ENCODE measurements at regions not wholly inside any gene's neighbourhood (a gene's known extent, or its start where the extent isn't known, plus 50 kb on each side); places are given as distances from the start of the nearest gene placed in this dataset.
"Not testable (repeated sequence)": the region's sequence is repeated elsewhere in the genome, so short reads cannot be mapped to it uniquely, and the experiment has no call there.

DNA sequence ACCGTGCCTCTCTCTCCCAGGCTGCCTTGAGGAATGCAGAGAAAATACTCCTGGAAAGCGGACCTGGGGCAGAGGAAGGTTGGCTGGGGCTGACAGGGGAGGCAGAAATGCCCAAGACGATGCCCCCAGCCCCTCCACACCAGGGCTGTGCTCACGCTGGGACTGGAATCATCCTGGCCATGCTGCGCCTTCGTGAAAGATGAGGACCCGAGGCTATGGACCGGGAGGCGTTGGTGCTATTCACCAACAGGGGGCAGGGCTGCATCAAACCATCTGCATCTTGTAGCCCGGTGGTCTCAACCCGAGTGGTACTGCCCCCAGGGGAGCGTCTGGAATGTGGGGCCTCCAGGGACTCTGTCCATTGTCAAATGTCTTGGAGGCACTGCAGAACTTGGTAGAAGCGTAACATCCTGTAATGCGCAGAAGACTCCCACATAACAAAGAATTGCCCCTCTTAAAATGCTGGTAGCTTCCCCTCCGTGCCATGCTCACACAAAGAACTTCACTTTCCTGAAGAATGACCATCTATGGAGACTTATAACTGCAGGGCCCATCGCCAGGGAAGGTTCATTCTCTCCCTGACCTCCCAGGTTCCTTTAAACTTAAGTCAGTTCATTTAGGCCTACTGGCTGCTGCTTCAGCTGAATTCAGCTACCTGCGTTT, 251.2 kb downstream of the RRAGC start:
- peak; percentile 27 for DNase-seq

DNA sequence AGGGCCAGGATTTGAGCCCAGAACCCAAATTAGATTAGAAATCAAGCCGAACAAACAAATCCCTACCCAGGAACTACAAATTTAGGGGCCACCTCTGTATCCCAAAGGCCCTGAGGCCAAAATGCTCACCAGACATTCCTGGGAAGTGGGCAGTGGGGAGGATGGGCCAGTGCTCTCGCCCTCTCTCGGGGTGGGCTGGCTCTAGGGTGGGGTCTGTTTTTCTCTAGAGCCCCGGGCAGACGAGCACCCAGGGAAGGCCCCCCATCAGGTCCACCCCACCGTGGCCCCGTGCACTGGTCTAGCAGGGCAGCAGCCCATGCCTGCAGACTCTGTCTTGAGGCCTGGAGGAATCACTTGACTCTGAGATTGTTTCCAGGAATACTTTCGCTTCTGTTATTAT, 252.0 kb downstream of the RRAGC start:
- no peak for DNase-seq

DNA sequence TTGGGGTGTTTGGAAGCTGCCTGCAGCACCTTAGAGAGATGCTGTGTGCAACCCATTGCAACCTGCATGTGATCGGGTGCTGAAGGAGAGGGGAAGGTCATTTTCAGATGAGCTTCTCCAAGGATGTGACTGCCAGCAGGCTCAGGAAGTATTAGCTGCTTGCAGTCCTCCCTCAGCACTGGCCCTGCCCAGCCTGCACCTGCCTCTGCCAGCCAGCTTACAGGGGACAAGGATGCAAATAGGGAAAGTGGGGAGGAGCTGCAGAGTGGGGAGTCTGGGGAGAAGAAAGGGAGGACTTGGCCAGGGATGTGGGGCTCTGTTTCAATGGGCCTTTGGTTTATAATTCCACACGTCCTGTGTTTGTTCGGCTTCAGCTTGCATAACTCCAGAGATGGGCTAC, 254.5 kb downstream of the RRAGC start:
- no peak for DNase-seq

DNA sequence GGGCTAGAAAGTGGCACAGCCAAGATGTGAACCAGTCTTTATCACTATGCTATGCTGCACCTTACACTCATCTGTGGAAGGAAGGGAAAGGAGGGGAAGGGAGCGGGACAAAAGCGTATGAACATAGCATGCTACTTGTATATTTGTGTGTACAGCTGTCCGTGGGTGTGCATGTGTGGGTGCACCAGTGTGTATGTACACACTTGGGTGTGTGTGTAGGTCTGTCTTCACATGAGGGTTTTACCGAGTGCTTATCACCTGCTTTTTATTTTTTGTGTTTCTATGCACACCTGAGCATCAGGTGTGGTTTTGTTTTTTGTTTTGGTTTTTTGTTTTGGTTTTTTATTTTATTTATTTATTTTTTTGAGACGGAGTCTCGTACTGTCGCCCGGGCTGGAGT, 255.7 kb downstream of the RRAGC start:
- no peak for DNase-seq

DNA sequence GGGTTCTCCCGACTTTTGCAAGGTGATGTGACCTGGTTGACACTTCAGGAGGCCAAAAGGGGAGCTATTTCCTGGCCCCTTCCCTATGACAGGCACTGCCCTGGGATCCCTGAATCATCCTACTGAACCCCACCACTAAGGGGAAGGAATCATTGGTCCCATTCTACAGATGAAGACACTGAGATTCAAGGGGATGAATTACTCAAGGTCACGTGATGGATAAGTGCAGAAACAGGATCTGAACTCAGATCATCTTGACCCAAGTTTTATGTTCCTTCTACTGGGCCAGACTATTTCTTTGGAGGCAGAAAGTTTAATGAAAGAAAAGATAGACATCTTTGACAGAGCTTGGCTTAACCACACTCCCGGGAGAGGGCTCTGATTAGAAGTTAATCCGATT, 258.7 kb downstream of the RRAGC start:
- no peak for DNase-seq

DNA sequence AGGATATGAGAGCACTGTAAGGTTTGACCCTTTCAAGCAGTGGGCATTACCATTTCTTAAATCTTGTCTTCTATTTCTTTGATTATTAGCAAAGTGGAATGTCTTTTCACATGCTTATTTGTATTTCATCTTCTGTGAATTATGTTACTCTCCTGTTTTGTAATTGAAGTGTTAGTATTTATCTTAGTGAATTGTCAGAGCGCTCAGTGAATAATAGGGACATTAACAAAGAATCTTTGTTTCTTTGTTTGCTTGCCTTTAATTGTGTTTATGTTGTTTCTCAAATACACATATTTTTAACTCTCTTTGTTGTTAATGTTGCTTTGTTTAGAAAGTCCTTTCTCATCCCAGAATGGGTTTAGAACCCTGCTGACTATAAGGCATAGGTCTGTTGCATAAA, 259.3 kb downstream of the RRAGC start:
- no peak for DNase-seq

DNA sequence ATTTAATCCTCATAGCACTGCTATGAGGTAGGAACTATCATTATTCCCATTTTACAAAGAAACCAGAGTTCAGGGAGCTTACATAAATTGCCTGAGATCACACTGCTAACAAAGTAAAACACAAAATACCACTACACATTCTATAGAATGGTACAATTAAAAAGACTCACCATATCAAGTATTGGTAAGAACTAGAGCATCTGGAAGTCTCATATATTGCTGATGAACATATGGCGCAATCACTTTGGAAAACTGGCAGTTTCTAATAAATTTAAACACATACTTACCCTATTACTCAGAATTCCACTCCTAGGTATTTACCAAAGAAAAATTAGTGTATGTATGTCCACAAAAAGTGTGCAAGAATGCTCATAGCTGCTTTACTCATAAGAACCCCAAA, 261.5 kb downstream of the RRAGC start:
- DNase-seq, result no peak

DNA sequence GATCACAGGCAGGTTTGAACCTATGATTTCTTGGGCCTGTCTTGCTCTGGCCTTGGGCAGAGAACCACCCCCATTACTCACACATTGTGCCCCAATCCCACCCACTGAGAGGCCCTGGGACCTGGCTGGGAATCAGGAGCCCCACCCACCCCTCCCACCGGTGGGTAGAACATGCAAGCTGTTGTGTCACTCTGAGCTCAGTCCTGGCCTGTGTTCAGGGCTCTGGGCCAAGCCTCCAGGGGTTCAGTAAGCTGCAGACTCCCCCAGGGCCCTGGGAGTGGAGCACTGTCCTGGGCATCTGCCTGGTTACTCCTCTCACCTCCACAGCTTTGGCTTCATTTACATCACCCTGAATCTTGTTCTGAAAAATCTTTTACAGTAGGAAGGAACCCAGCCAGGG, 270.5 kb downstream of the RRAGC start:
- DNase-seq, result no peak

DNA sequence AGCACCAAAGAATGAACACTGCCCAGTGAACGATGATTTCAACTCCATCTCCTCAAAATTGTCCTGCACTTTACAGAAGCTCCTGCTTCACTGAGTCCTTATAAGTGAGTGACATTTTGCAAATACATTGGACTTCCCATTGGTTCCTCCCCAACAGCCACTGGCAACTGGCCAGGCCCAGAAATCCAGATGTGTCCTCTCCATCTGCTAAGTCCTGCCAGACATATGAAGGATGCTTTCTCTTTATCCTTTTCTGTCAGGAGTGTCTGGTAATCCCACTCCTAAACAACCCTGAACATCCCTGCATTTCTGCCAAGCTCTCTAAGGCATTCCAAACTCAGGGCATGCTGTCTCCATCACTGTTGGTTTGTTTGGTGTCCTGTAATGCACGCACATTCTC, 271.8 kb downstream of the RRAGC start:
- no peak for DNase-seq

DNA sequence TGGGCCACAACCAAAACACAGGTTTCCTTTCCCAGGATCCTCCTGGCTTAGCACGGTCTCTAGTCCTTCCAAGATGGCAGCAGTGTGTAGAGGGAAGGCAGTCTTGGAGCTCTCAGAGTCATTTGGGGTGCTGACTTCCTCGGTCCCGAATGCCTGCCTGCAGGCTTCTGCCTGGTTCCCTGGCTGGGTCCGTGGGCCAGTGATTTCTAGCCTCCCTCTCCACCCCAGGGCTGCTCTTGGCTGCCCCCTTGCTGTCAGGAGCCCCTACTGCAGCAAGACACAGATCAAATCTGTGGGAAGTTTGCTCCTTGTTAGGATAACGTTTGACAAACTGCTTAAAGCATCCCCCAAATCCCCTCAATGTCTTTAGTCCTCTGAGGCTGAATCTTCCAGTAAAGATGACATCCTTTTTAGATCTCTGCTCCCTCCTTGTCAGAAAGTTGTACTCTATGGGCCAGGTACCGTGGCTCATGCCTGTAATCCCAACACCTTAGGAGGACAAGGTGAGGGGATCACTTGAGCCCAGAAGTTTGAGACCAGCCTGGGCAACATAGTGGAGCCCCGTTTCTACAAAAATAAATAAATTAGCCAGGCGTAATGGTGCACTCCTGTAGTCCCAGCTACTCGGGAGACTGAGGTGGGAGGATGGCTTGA, 272.5 kb downstream of the RRAGC start:
- DNase-seq, result peak; percentile 73

DNA sequence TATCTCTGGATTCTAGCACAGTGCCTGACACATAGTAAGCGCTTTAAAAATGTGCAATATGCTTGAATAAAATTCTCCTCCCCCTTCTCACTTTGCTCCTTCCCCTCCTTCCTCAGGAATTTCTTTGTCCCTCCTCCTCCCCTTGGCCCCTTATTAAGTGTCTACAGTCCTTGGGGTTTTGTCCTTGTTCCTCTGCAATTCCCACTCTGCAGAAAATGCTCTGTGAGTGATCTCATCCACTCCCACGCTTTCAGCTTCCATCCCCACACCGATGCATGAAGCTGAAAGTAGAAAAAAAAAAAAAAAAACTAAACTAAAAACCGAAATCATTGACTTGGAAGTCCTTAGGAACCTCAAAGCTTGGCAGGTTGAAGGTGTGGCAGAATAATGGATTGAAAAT, 273.6 kb downstream of the RRAGC start:
- DNase-seq, result no peak

DNA sequence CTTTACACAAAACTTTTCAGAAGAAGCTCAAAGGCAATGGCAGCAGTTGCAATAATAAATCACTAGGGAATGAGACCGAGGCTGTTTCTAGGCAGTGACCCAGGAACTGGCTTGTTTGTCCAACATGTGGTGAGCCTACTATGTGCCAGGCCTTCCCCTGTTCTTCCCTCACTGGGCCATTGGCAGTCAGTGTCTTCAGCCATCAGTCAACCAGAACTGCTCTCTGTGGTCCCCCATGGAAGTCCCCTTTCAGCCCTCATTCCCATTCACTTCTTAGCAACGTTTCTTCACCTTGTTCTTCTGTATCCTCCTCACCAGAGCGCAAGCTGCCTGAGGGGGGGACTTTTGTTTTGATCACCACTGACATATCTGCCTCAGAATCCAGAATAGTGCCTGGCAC, 274.1 kb downstream of the RRAGC start:
- DNase-seq, result no peak

DNA sequence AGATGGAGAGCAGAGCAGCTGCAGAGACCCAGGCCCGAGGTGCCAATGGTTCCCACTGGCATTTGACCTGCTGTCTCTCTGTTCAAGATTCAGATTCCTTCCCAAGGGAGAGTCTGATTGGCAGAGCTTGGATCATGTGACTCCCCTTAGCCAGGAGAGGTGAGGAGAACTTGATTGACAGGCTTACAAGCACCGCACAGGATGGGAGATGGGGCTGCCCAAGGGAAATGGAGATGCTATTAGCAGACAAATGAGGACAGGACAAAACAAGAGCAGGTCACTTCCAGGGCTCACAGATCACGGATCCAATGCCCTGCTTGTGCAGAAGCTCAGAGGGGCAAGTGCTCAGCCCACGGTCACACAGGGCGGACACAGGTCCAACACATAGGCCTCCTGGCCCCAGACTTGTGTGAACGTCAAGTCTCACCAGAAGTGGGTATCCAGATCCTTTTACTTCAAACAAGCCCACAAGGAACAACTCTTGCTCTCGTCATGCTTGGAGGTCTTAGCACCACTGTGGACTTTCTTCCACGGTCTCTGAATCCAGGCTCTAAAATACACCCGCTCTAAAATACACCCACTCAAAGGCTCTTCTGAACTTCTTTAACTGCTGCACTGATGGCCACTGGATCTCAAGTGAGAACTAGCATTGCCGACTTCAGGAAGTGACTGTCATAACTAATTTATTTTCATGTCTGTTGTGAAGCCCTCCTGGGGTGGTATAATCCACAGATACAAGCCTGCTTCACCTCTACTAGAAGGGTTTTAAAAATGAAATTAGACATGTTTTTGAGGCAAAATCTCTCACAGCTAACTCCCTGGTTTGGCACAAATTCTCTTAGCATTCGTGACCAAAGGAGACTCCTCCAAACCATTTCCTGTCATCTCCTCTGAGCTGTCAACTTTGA, 274.9 kb downstream of the RRAGC start:
- no peak for DNase-seq

DNA sequence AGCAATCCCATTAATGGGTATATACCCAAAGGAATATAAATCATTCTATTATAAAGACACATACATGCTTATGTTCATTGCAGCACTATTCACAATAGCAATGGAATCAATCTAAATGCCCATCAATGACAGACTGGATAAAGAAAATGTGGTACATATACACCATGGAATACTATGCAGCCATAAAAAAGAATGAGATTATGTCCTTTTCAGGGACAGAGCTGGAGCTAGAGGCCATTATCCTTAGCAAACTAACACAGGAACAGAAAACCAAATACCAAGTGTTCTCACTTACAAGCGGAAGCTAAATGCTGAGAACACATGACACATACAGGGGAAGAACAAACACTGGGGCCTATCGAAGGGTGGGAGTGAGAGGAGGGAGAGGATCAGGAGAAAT, 276.3 kb downstream of the RRAGC start:
- DNase-seq, result not testable (repeated sequence)

DNA sequence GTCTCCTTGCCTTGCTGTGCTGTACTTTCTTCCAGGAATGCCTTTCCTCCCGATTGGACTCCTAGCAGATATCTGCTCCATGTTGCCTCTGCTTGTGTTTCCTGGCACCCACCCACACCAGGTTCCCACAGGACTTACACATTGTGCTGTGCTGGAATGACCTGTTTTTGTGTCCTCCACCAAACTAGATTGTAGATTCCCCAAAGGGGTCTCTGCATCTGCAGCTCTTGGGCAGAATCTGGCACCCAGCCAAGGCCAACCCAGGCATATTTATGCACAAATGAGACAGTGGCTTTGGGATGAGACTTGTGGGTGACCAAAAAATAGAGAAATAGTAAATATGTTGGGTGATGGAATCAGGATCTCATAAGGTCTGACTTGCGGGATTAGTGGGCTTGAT, 278.2 kb downstream of the RRAGC start:
- no peak for DNase-seq

DNA sequence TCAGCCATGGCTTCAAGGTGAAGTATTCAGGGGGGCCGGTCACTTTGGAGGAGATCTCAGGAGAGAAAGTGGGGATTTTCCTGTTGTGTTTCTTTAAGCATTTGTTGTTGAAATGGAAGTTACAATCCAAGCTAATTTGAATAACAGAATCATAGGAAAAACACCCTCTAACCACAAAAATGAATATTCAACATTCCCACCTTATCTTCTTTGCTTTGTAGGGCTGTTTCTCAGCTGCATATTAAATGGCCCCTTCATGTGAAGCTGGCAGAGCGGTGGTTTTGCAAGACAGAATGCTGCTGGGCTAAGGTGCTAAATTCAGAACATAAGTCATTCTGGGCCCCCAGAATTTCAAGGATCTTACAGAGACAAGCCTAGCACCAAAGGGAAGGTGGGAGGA, 279.0 kb downstream of the RRAGC start:
- DNase-seq, result no peak

DNA sequence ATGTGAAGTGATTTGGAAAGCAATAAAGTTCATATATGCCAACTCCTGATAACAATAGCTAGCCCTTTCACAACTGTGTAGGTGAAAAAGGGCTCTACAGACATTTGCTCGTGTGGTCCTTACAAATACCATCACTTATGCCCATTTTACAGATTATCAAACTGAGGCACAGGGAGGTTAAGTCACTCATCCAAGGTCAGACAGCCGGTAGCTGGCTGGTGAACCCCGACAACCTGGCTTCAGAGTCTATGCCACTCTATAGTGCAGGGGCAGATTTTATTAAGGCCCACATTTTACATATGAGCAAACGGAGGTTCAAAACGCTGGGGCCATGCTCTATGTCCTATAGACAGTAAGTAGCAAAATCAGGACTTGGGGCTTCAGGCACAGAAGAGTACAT, 280.5 kb downstream of the RRAGC start:
- no peak for DNase-seq

DNA sequence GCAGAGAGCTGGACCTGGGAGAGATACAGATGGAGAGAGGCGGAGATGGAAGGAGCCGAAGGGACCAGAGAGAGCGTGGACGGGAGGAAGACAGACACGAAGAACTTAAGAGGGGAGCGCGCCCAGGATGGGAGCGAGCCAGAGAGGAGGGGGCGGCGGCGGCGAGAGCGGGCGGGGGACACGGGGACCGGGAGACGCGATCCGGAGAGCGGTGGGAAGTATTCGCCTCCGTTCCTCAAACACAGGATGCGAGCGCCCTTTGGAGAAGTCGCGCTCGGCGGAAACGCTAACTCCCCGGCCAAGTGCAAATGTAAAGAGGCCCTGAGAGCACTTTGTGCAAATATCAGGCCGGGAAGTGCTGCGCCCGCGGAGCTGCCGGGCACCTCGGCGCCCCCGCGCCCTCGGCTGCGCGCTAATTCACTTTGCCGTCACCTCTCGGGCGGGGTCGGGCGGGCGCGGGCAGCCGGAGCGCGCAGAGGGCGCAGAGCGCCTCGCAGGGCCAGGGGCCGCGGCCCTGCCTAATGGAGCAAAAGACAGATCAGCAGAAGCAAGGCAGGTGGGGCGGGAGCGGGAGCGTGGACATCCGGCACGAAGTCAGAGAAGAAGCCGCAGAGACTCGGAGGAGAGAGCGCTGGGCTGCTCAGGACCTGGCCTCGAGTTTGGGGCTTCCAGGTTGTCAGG, 281.2 kb downstream of the RRAGC start:
- no peak for DNase-seq

DNA sequence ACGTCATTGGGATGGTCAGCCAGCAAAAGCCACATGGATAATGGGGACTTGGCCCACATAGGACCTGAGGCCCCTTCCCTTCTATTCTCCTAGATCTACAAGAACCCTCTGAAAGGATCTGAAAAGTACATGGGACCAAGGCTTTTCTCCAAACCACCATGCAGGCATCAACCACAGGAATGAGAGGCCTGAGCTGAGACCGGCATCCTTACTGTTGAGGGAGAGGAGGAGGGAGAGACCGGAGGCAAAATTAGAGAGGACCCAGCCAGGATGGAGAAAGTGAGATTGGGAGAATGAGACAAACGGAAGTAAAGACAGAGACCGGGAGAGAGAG, 281.7 kb downstream of the RRAGC start:
- DNase-seq, result no peak

DNA sequence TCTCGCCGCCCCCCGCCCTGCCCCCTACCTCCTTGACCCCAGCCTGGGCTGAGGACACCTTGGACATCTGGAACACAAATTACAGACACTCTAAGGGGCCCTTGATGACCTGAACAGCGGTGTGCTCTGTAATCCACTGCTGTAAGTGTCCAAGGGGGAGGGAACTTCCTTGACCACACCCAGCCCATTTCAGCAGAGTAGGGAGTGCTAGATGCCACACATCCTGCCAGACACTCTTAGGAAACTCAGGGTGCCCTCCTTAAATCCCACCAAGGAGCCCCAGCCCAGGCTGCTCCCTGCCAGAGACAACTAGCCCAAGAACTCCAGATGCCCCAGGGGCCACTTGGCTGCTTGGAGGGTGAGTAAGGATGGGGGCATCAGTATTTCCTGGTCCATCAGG, 282.2 kb downstream of the RRAGC start:
- DNase-seq, result no peak

DNA sequence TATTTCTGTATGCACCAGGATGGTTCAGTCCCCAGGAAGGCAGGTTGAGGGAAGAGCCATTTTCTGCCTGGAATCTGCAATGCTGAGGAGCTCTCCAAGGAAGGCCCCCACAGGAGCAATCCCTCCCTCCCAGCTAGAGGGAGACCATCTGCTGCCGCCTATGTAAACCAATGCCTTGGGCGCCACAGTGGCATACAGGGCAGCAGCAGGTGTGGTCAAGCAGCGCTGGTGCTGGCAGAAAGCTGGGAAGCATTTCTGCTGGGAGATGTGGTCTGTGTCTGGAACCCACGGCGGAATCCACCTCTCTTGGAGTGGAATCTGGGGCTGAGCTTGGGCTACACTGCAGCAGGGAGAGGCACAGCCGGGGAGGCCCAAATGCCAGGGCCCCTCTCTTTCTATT, 283.3 kb downstream of the RRAGC start:
- no peak for DNase-seq

DNA sequence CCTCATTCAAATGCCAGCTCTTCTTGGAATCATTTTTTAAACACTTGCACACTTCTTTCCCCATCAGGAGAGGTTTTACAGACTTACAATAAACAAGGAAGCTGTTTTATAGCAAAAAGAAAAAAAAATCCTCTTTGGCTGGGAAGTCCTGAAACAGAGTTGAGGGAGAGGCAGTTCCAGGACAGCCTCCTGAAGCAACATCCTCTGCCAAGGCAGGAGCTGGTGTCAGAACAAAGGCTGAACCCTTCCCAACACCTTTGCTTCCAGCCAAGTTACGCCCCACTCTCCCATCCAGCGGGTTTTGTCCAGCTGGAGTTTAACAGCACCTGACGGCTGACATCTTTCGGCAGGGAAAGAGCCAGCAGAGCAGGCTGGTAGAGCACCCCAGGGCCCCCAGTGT, 287.8 kb downstream of the RRAGC start:
- no peak for DNase-seq

DNA sequence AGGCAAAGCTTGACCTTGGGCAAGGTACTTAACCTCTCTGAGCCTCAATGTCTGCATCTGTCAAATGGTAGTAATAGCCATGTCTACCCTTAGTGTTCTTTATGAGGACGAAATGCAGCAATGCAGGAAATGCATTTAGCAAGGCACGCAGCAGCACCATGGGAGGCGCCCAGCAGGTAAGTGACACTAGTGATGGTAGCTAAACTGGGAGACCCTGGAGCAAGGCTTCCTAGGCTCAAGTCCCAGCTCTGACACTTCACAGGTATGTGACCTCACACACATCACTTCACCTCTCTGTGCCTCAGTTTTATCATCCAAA, 289.0 kb downstream of the RRAGC start:
- DNase-seq, result no peak
